Peyer's patch (tissue), 4 donors: ENCODE measurements at regions not wholly inside any gene's neighbourhood (a gene's known extent, or its start where the extent isn't known, plus 50 kb on each side); places are given as distances from the start of the nearest gene placed in this dataset.

Source experiments
- DNase-seq, 3 donors: peaks; one replicate each; pipeline ENCODE4 v3.0.0-alpha.2; 2017 to 2019
- H3K27ac ChIP-seq, 4 donors: fragments of 200-600 bp; sonication (generic); one replicate each; pipeline ENCODE4 v1.5.1; 2016 to 2019
- H3K27me3 ChIP-seq, 2 donors: fragments of 200-600 bp; sonication (generic); one replicate each; pipeline ENCODE4 v1.5.1; 2019
- H3K36me3 ChIP-seq, 3 donors: fragments of 200-600 bp; sonication (generic); one replicate each; pipeline ENCODE4 v1.5.1; 2016 to 2019
- H3K4me1 ChIP-seq, 4 donors: fragments of 200-600 bp; sonication (generic); one replicate each; pipeline ENCODE4 v1.5.1; 2016 to 2019
- H3K4me3 ChIP-seq, 4 donors: fragments of 200-600 bp; sonication (generic); 1 replicate in 3 of 4; 2 replicates in 1 of 4; pipeline ENCODE4 v1.5.1; 2016 to 2019; ENCODE audit warnings: mild to moderate bottlenecking in 1 of 4
- H3K9me3 ChIP-seq, 4 donors: fragments of 200-600 bp; sonication (generic); one replicate each; pipeline ENCODE4 v1.5.1; 2016 to 2019; ENCODE audit warnings: mild to moderate bottlenecking in 1 of 4
- CTCF ChIP-seq, 6 experiments: fragments of 450-650 bp in 4 of 6; fragments of 200-600 bp in 2 of 6; sonication (generic) in 1 of 6; IDR thresholded peaks; one replicate each; pipeline ENCODE4 v1.5.1; 2017 to 2019; ENCODE audit warnings: antibody characterized with exemption in 6 of 6, mild to moderate bottlenecking in 3 of 6, moderate library complexity in 1 of 6
- POLR2A ChIP-seq, 2 donors: fragments of 450-650 bp; IDR thresholded peaks; one replicate each; pipeline ENCODE4 v1.5.1; 2017; ENCODE audit warnings: antibody characterized with exemption in 2 of 2, mild to moderate bottlenecking in 2 of 2, moderate library complexity in 2 of 2

GRCh38 chr13:111850458-111850857 is 216.5 kb upstream of the SOX1 start:
- H3K9me3 ChIP-seq: no peaks in the 10 kb centered on the region
- no peaks in the 10 kb centered on the region for H3K27me3 ChIP-seq

GRCh38 chr13:111850976-111851375 is 216.0 kb upstream of the SOX1 start:
- no peak for DNase-seq
- Histone ChIP-seq H3K36me3 (no peaks in the 10 kb centered on the region), H3K27me3 (no peaks in the 10 kb centered on the region), H3K9me3 (no peaks in the 10 kb centered on the region), H3K4me1 (no peaks in the 10 kb centered on the region), H3K4me3 (no peak overlapping the region), H3K27ac (no peak overlapping the region)
- TF ChIP-seq POLR2A (IDR thresholded peaks at IDR 0.05): no peak
- no peak for TF ChIP-seq CTCF (IDR thresholded peaks at IDR 0.05)

More at GRCh38 chr13:111850458-111850857, 216.5 kb upstream of the SOX1 start:
- H3K4me1 ChIP-seq: no peaks in the 10 kb centered on the region
- H3K4me3 ChIP-seq: no peak overlapping the region
- TF ChIP-seq POLR2A (IDR thresholded peaks at IDR 0.05) (no peak), CTCF (IDR thresholded peaks at IDR 0.05) (no peak)
- H3K36me3 ChIP-seq: no peaks in the 10 kb centered on the region
- DNase-seq: no peak
- H3K27ac ChIP-seq: no peak overlapping the region

GRCh38 chr13:111852725-111853518 is 214.0 kb upstream of the SOX1 start:
- no peaks in the 10 kb centered on the region for H3K9me3 ChIP-seq
- H3K4me1 ChIP-seq: no peaks in the 10 kb centered on the region
- H3K36me3 ChIP-seq: no peaks in the 10 kb centered on the region
- no peaks in the 10 kb centered on the region for H3K27me3 ChIP-seq
- DNase-seq: no peak
- no peak for TF ChIP-seq POLR2A (IDR thresholded peaks at IDR 0.05)
- no peak for TF ChIP-seq CTCF (IDR thresholded peaks at IDR 0.05)
- no peak overlapping the region for H3K27ac ChIP-seq
- no peak overlapping the region for H3K4me3 ChIP-seq

DNA sequence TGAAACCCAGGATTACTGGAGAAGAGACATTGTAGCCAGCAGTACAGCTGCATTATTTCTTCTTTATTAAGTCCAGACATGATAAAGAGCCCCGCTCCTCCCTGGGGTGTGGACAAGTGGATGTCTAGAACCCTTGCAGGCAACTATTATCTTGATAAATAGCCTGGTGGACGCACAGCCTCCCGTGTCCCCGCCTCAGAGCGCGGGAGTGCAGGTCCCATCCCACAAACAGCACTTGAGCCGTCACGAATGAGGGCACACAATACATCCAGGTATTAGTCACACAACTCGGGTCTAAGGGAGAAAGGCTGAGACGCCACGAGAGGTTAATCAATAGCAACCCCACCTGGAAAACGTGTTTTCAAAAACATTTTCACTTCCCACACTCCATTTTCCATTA is 213.2 kb upstream of the SOX1 start:
- H3K4me3 ChIP-seq: no peak overlapping the region
- no peaks in the 10 kb centered on the region for H3K4me1 ChIP-seq
- TF ChIP-seq CTCF (IDR thresholded peaks at IDR 0.05) (no peak), POLR2A (IDR thresholded peaks at IDR 0.05) (no peak)
- H3K27ac ChIP-seq: no peak overlapping the region
- H3K27me3 ChIP-seq: no peaks in the 10 kb centered on the region
- no peaks in the 10 kb centered on the region for H3K9me3 ChIP-seq
- no peaks in the 10 kb centered on the region for H3K36me3 ChIP-seq
- DNase-seq: no peak

- TF ChIP-seq CTCF (IDR thresholded peaks at IDR 0.05) (no peak), POLR2A (IDR thresholded peaks at IDR 0.05) (no peak)
- no peak for DNase-seq
- Histone ChIP-seq H3K4me3 (no peak overlapping the region), H3K9me3 (no peaks in the 10 kb centered on the region), H3K36me3 (no peaks in the 10 kb centered on the region), H3K4me1 (no peaks in the 10 kb centered on the region), H3K27me3 (no peaks in the 10 kb centered on the region), H3K27ac (no peak overlapping the region)
Measured at GRCh38 chr13:111854403-111854802, 212.5 kb upstream of the SOX1 start.
